Activated T-helper 17 cell treated with anti-CD3 and anti-CD28 coated beads, Interleukin-2, amount 50 U/mL, for 72 hours (primary cell): ENCODE measurements at regions not wholly inside any gene's neighbourhood (a gene's known extent, or its start where the extent isn't known, plus 50 kb on each side); places are given as distances from the start of the nearest gene placed in this dataset.

Experiments used
- ATAC-seq: fragments of 150-1000 bp; cut with Tn5 transposase; replicated peaks from 2 replicates; pipeline ENCODE4 v1.10.0; 2021; ENCODE audit warnings: mild to moderate bottlenecking, moderate library complexity
- H3K27ac Mint-ChIP-seq: one replicate; pipeline ENCODE4 v1.8.0; 2022; ENCODE audit warnings: mixed read lengths
- H3K27me3 Mint-ChIP-seq: one replicate; pipeline ENCODE4 v1.8.0; 2022; ENCODE audit warnings: mixed read lengths
- H3K36me3 Mint-ChIP-seq: one replicate; pipeline ENCODE4 v1.8.0; 2022; ENCODE audit warnings: low read depth, mild to moderate bottlenecking, mixed read lengths
- H3K4me1 Mint-ChIP-seq: one replicate; pipeline ENCODE4 v1.8.0; 2022; ENCODE audit warnings: mixed read lengths
- H3K4me3 Mint-ChIP-seq: one replicate; pipeline ENCODE4 v1.8.0; 2022; ENCODE audit warnings: mild to moderate bottlenecking, mixed read lengths
- H3K9me3 Mint-ChIP-seq: one replicate; pipeline ENCODE4 v1.8.0; 2022; ENCODE audit warnings: mixed read lengths

- Mint-ChIP-seq H3K4me3 (no peak overlapping the region), H3K4me1 (peaks cover 33% of the 10 kb centered on the region)
Measured at GRCh38 chr6:105797983-105798453, 288.1 kb upstream of the PRDM1 start.

GRCh38 chr6:105797286-105797979, 288.7 kb upstream of the PRDM1 start:
- no peaks in the 10 kb centered on the region for H3K27me3 Mint-ChIP-seq
- H3K9me3 Mint-ChIP-seq, result no peaks in the 10 kb centered on the region
- H3K4me1 Mint-ChIP-seq, result peaks cover 36% of the 10 kb centered on the region
- peak overlapping the region; percentile 76 for H3K27ac Mint-ChIP-seq
- no peak overlapping the region for H3K4me3 Mint-ChIP-seq
- H3K36me3 Mint-ChIP-seq, result no peaks in the 10 kb centered on the region
- no peak for ATAC-seq

More at GRCh38 chr6:105797983-105798453, 288.1 kb upstream of the PRDM1 start:
- no peak for ATAC-seq
- no peaks in the 10 kb centered on the region for H3K27me3 Mint-ChIP-seq
- no peak overlapping the region for H3K27ac Mint-ChIP-seq
- H3K9me3 Mint-ChIP-seq, result no peaks in the 10 kb centered on the region
- H3K36me3 Mint-ChIP-seq, result no peaks in the 10 kb centered on the region

- Mint-ChIP-seq H3K4me3 (peak overlapping the region; percentile 42), H3K4me1 (peaks cover 44% of the 10 kb centered on the region), H3K27me3 (no peaks in the 10 kb centered on the region), H3K27ac (peak overlapping the region; percentile 76), H3K36me3 (no peaks in the 10 kb centered on the region), H3K9me3 (no peaks in the 10 kb centered on the region)
- peak; percentile 75 for ATAC-seq
Measured at GRCh38 chr6:105795913-105796517, 290.1 kb upstream of the PRDM1 start.

- H3K4me3 Mint-ChIP-seq, result peak overlapping the region; percentile 42
- H3K27ac Mint-ChIP-seq, result peak overlapping the region; percentile 76
Measured at GRCh38 chr6:105795366-105795765, 290.8 kb upstream of the PRDM1 start.

GRCh38 chr6:105794870-105795269, 291.3 kb upstream of the PRDM1 start:
- no peaks in the 10 kb centered on the region for H3K9me3 Mint-ChIP-seq
- peak overlapping the region; percentile 76 for H3K27ac Mint-ChIP-seq
- peak overlapping the region; percentile 42 for H3K4me3 Mint-ChIP-seq
- ATAC-seq, result peak; percentile 53
- no peaks in the 10 kb centered on the region for H3K36me3 Mint-ChIP-seq
- H3K4me1 Mint-ChIP-seq, result peaks cover 44% of the 10 kb centered on the region
- no peaks in the 10 kb centered on the region for H3K27me3 Mint-ChIP-seq

More at GRCh38 chr6:105795366-105795765, 290.8 kb upstream of the PRDM1 start:
- no peaks in the 10 kb centered on the region for H3K9me3 Mint-ChIP-seq
- no peak for ATAC-seq
- peaks cover 44% of the 10 kb centered on the region for H3K4me1 Mint-ChIP-seq
- H3K27me3 Mint-ChIP-seq, result no peaks in the 10 kb centered on the region
- no peaks in the 10 kb centered on the region for H3K36me3 Mint-ChIP-seq

GRCh38 chr6:105794239-105794638, 291.9 kb upstream of the PRDM1 start:
- Mint-ChIP-seq H3K4me1 (peaks cover 44% of the 10 kb centered on the region), H3K27me3 (no peaks in the 10 kb centered on the region), H3K4me3 (peak overlapping the region; percentile 42), H3K36me3 (no peaks in the 10 kb centered on the region), H3K27ac (peak overlapping the region; percentile 76), H3K9me3 (no peaks in the 10 kb centered on the region)
- peak; percentile 19 for ATAC-seq

- H3K36me3 Mint-ChIP-seq, result no peaks in the 10 kb centered on the region
- H3K9me3 Mint-ChIP-seq, result no peaks in the 10 kb centered on the region
- ATAC-seq, result no peak
- H3K27ac Mint-ChIP-seq, result no peak overlapping the region
- peaks cover 45% of the 10 kb centered on the region for H3K4me1 Mint-ChIP-seq
- H3K27me3 Mint-ChIP-seq, result peaks cover under 1% of the 10 kb centered on the region
- peak overlapping the region; percentile 42 for H3K4me3 Mint-ChIP-seq
Measured at GRCh38 chr6:105793130-105793529, 293.0 kb upstream of the PRDM1 start.

GRCh38 chr6:105791583-105792318, 294.4 kb upstream of the PRDM1 start:
- H3K4me3 Mint-ChIP-seq, result peak overlapping the region; percentile 12
- H3K36me3 Mint-ChIP-seq, result no peaks in the 10 kb centered on the region
- H3K4me1 Mint-ChIP-seq, result peaks cover 53% of the 10 kb centered on the region
- ATAC-seq, result peak; percentile 6
- H3K27me3 Mint-ChIP-seq, result peaks cover 9% of the 10 kb centered on the region
- H3K27ac Mint-ChIP-seq, result peak overlapping the region; percentile 29
- peaks cover 4% of the 10 kb centered on the region for H3K9me3 Mint-ChIP-seq

- H3K27ac Mint-ChIP-seq, result peak overlapping the region; percentile 29
- peaks cover 54% of the 10 kb centered on the region for H3K4me1 Mint-ChIP-seq
- H3K9me3 Mint-ChIP-seq, result peaks cover 4% of the 10 kb centered on the region
- no peak for ATAC-seq
- peaks cover 9% of the 10 kb centered on the region for H3K27me3 Mint-ChIP-seq
- H3K36me3 Mint-ChIP-seq, result no peaks in the 10 kb centered on the region
- peak overlapping the region; percentile 12 for H3K4me3 Mint-ChIP-seq
Measured at GRCh38 chr6:105791179-105791578, 295.0 kb upstream of the PRDM1 start.

- Mint-ChIP-seq H3K9me3 (peaks cover 4% of the 10 kb centered on the region), H3K4me1 (peaks cover 52% of the 10 kb centered on the region)
Measured at GRCh38 chr6:105790635-105791034, 295.5 kb upstream of the PRDM1 start.

GRCh38 chr6:105789935-105790334, 296.2 kb upstream of the PRDM1 start:
- H3K36me3 Mint-ChIP-seq, result no peaks in the 10 kb centered on the region
- H3K4me3 Mint-ChIP-seq, result no peak overlapping the region
- H3K4me1 Mint-ChIP-seq, result peaks cover 45% of the 10 kb centered on the region
- ATAC-seq, result no peak
- no peak overlapping the region for H3K27ac Mint-ChIP-seq
- peaks cover 4% of the 10 kb centered on the region for H3K9me3 Mint-ChIP-seq
- H3K27me3 Mint-ChIP-seq, result peaks cover 9% of the 10 kb centered on the region

More at GRCh38 chr6:105790635-105791034, 295.5 kb upstream of the PRDM1 start:
- H3K27ac Mint-ChIP-seq, result no peak overlapping the region
- ATAC-seq, result no peak
- no peak overlapping the region for H3K4me3 Mint-ChIP-seq
- H3K36me3 Mint-ChIP-seq, result no peaks in the 10 kb centered on the region
- H3K27me3 Mint-ChIP-seq, result peaks cover 9% of the 10 kb centered on the region

GRCh38 chr6:105787747-105788146, 298.4 kb upstream of the PRDM1 start:
- Mint-ChIP-seq H3K36me3 (no peaks in the 10 kb centered on the region), H3K4me3 (peak overlapping the region; percentile 31), H3K9me3 (peaks cover 4% of the 10 kb centered on the region), H3K27me3 (peaks cover 12% of the 10 kb centered on the region), H3K27ac (peak overlapping the region; percentile 77), H3K4me1 (peaks cover 33% of the 10 kb centered on the region)
- no peak for ATAC-seq

- Mint-ChIP-seq H3K4me1 (peaks cover 36% of the 10 kb centered on the region), H3K27ac (peak overlapping the region; percentile 77), H3K27me3 (peaks cover 12% of the 10 kb centered on the region), H3K9me3 (peaks cover 4% of the 10 kb centered on the region), H3K36me3 (no peaks in the 10 kb centered on the region), H3K4me3 (peak overlapping the region; percentile 31)
- ATAC-seq, result peak; percentile 89
Measured at GRCh38 chr6:105786890-105787655, 299.1 kb upstream of the PRDM1 start.

GRCh38 chr6:105786449-105786848, 299.7 kb upstream of the PRDM1 start:
- peak overlapping the region; percentile 77 for H3K27ac Mint-ChIP-seq
- H3K36me3 Mint-ChIP-seq, result no peaks in the 10 kb centered on the region
- ATAC-seq, result no peak
- H3K4me3 Mint-ChIP-seq, result peak overlapping the region; percentile 31
- H3K9me3 Mint-ChIP-seq, result peaks cover 4% of the 10 kb centered on the region
- H3K27me3 Mint-ChIP-seq, result peaks cover 12% of the 10 kb centered on the region
- H3K4me1 Mint-ChIP-seq, result peaks cover 32% of the 10 kb centered on the region
